A549 (cell line): ENCODE measurements at regions not wholly inside any gene's neighbourhood (a gene's known extent, or its start where the extent isn't known, plus 50 kb on each side); places are given as distances from the start of the nearest gene placed in this dataset.

ENCODE experiments used
- ATAC-seq, 2 experiments: fragments of 200-7000 bp in 1 of 2; fragments of >200 bp in 1 of 2; cut with Nextera tagmentation in 1 of 2; cut with Tn5 transposase in 1 of 2; 3 replicates each; pipeline versions ENCODE4 v1.8.0 to v1.9.1; 2018 to 2020; ENCODE audit warnings: mild to moderate bottlenecking in 1 of 2, moderate library complexity in 1 of 2
- CTCF ChIA-PET: fragments of 300-600 bp; sonication (Branson Sonifier 250); formaldehyde crosslinking; extraction: SDS; loops from one replicate; lab custom pipeline; 2021; ENCODE audit warnings: antibody characterized with exemption, inconsistent platforms; lab: Yijun Ruan, JAX
- POLR2A ChIA-PET: fragments of 350-600 bp; formaldehyde crosslinking; extraction: SDS; loops from one replicate; lab custom pipeline; 2021; ENCODE audit warnings: antibody characterized with exemption, inconsistent platforms; lab: Yijun Ruan, JAX
- DNase-seq, 2 experiments: peaks; one replicate each; pipeline versions ENCODE4 v3.0.0 to v3.0.0-alpha.2; 2011 to 2016; ENCODE audit warnings: low read depth in 1 of 2, low spot score in 1 of 2
- FAIRE-seq: peaks from 2 replicates; lab custom pipeline; 2011; peaks lifted over from hg19 to GRCh38; lab: Jason Lieb, UNC
- H3K27ac ChIP-seq, 2 experiments: fragments of >200 bp; sonication (Bioruptor Twin); formaldehyde crosslinking; 3 replicates each; pipeline ENCODE4 v1.5.1; 2016 to 2017
- H3K4me1 ChIP-seq: fragments of >200 bp; sonication (Bioruptor Twin); formaldehyde crosslinking; 3 replicates; pipeline ENCODE4 v1.6.1; 2016
- H3K4me2 ChIP-seq: fragments of >200 bp; sonication (Bioruptor Twin); formaldehyde crosslinking; 3 replicates; pipeline ENCODE4 v1.6.1; 2016
- H3K4me3 ChIP-seq: fragments of >200 bp; sonication (Bioruptor Twin); formaldehyde crosslinking; 3 replicates; pipeline ENCODE4 v1.5.1; 2016
- H3K9me3 ChIP-seq: fragments of >200 bp; sonication (Bioruptor Twin); formaldehyde crosslinking; 3 replicates; pipeline ENCODE4 v1.6.1; 2016
- ATOH8 ChIP-seq: fragments of 250-450 bp; sonication (Bioruptor Pico); IDR thresholded peaks from 2 replicates; pipeline ENCODE4 v1.5.0; 2020; ENCODE audit warnings: low read depth, mild to moderate bottlenecking, moderate library complexity
- BHLHE40 ChIP-seq: IDR thresholded peaks from 2 replicates; pipeline ENCODE4 v1.6.1; 2012; ENCODE audit warnings: low read depth, low read length, inconsistent platforms
- CBX2 ChIP-seq: fragments of 200-600 bp; sonication (generic); IDR thresholded peaks from 2 replicates; pipeline ENCODE4 v1.6.1; 2016; ENCODE audit warnings: low read depth, mild to moderate bottlenecking, borderline replicate concordance
- EHF ChIP-seq: fragments of 250-450 bp; sonication (Bioruptor Pico); IDR thresholded peaks from 2 replicates; pipeline ENCODE4 v1.5.0; 2020; ENCODE audit warnings: mild to moderate bottlenecking
- EHMT2 ChIP-seq: fragments of 200-600 bp; sonication (generic); IDR thresholded peaks from 2 replicates; pipeline ENCODE4 v1.6.1; 2016; ENCODE audit warnings: antibody characterized with exemption, low read depth, mild to moderate bottlenecking, moderate library complexity
- ELK1 ChIP-seq: fragments of 150-350 bp; IDR thresholded peaks from 2 replicates; pipeline ENCODE4 v1.6.1; 2014; ENCODE audit warnings: low read depth, mild to moderate bottlenecking, low read length
- ESRRA ChIP-seq: fragments of 150-350 bp; IDR thresholded peaks from 2 replicates; pipeline ENCODE4 v1.6.1; 2014; ENCODE audit warnings: mild to moderate bottlenecking, low read length, borderline replicate concordance
- FOSL2 ChIP-seq, 2 experiments: fragments of 450-650 bp in 1 of 2; fragments of >200 bp in 1 of 2; sonication (Bioruptor Twin) in 1 of 2; formaldehyde crosslinking; IDR thresholded peaks; 2 replicates each; pipeline versions ENCODE4 v1.5.0 to v1.6.1; 2016 to 2020; ENCODE audit warnings: mild to moderate bottlenecking in 1 of 2, moderate library complexity in 1 of 2
- HDAC2 ChIP-seq: fragments of 200-600 bp; sonication (generic); IDR thresholded peaks from 2 replicates; pipeline ENCODE4 v1.6.1; 2016
- HES2 ChIP-seq: fragments of >200 bp; sonication (Bioruptor Twin); formaldehyde crosslinking; IDR thresholded peaks from 2 replicates; pipeline ENCODE4 v1.6.1; 2016
- HMGXB4 ChIP-seq: fragments of 250-450 bp; sonication (Bioruptor Pico); IDR thresholded peaks from 2 replicates; pipeline ENCODE4 v1.5.0; 2021; ENCODE audit warnings: mild to moderate bottlenecking, moderate library complexity, borderline replicate concordance
- HOXA7 ChIP-seq: fragments of 250-450 bp; sonication (Bioruptor Pico); IDR thresholded peaks from 2 replicates; pipeline ENCODE4 v1.5.0; 2020; ENCODE audit warnings: mild to moderate bottlenecking, moderate library complexity
- JUN ChIP-seq, 2 experiments: fragments of >200 bp; sonication (Bioruptor Twin); formaldehyde crosslinking; IDR thresholded peaks; 2 replicates in 1 of 2; 3 replicates in 1 of 2; pipeline ENCODE4 v1.6.1; 2016 to 2017
- JUNB ChIP-seq: fragments of >200 bp; sonication (Bioruptor Twin); formaldehyde crosslinking; IDR thresholded peaks from 2 replicates; pipeline ENCODE4 v1.6.1; 2016
- KDM5A ChIP-seq: fragments of 200-600 bp; sonication (generic); IDR thresholded peaks from 2 replicates; pipeline ENCODE4 v1.6.1; 2016; ENCODE audit warnings: antibody characterized with exemption, mild to moderate bottlenecking
- MAZ ChIP-seq: fragments of 150-350 bp; IDR thresholded peaks from 2 replicates; pipeline ENCODE4 v1.6.1; 2014; ENCODE audit warnings: antibody characterized with exemption, low read depth, low read length, borderline replicate concordance
- MYC ChIP-seq: IDR thresholded peaks from 2 replicates; pipeline ENCODE4 v1.6.1; 2012; ENCODE audit warnings: mild to moderate bottlenecking, inconsistent platforms, low read length, improper control_type of control experiment, borderline replicate concordance
- NPAS2 ChIP-seq: fragments of 250-450 bp; sonication (Bioruptor Pico); IDR thresholded peaks from 2 replicates; pipeline ENCODE4 v1.8.0; 2022; ENCODE audit warnings: mild to moderate bottlenecking, moderate library complexity, borderline replicate concordance
- PBX3 ChIP-seq: IDR thresholded peaks from 2 replicates; pipeline ENCODE4 v1.6.1; 2012
- PHF8 ChIP-seq: fragments of 200-600 bp; sonication (generic); IDR thresholded peaks from 2 replicates; pipeline ENCODE4 v1.6.1; 2016; ENCODE audit warnings: low read depth, mild to moderate bottlenecking, antibody characterized with exemption, moderate library complexity, borderline replicate concordance
- POLR2AphosphoS2 ChIP-seq: conservative IDR thresholded peaks from 2 replicates; pipeline ENCODE4 v1.6.1; 2012; ENCODE audit warnings: low read length, improper control_type of control experiment, inconsistent platforms
- RCOR1 ChIP-seq: fragments of 150-350 bp; IDR thresholded peaks from 2 replicates; pipeline ENCODE4 v1.6.1; 2014; ENCODE audit warnings: antibody characterized with exemption, low read length, low read depth
- SMC3 ChIP-seq: fragments of >200 bp; sonication (Bioruptor Twin); formaldehyde crosslinking; IDR thresholded peaks from 3 replicates; pipeline ENCODE4 v1.6.1; 2018; ENCODE audit warnings: inconsistent platforms
- SREBF2 ChIP-seq: fragments of 450-650 bp; IDR thresholded peaks from 2 replicates; pipeline ENCODE4 v1.6.1; 2014; ENCODE audit warnings: mild to moderate bottlenecking, moderate library complexity
- TP53 ChIP-seq: fragments of 250-450 bp; sonication (Bioruptor Pico); IDR thresholded peaks from 2 replicates; pipeline ENCODE4 v1.5.0; 2021; ENCODE audit warnings: mild to moderate bottlenecking, moderate library complexity
- ZC3H11A ChIP-seq: fragments of 450-650 bp; IDR thresholded peaks from 2 replicates; pipeline ENCODE4 v1.6.1; 2014; ENCODE audit warnings: antibody characterized with exemption, mild to moderate bottlenecking
- ZFP36 ChIP-seq: fragments of 450-650 bp; IDR thresholded peaks from 2 replicates; pipeline ENCODE4 v1.6.1; 2014; ENCODE audit warnings: borderline replicate concordance; ENCODE audit not compliant: partially characterized antibody
- ZNF302 ChIP-seq: fragments of 250-450 bp; sonication (Bioruptor Pico); IDR thresholded peaks from 2 replicates; pipeline ENCODE4 v1.9.0; 2021; ENCODE audit warnings: inconsistent platforms, mild to moderate bottlenecking, moderate library complexity
- WGBS: methylation state at CpG from one replicate; pipeline ENCODE4 v1.1.6; 2017; ENCODE audit errors: missing lambda C conversion rate; 5-methylcytosine and 5-hydroxymethylcytosine counted together

- TF ChIP-seq FOSL2 (IDR thresholded peaks at IDR 0.05) = no peak
- no peak for TF ChIP-seq FOSL2 (CRISPR knock-in tag; IDR thresholded peaks at IDR 0.05)
- no peak for TF ChIP-seq POLR2AphosphoS2
- no peak for TF ChIP-seq PBX3
- TF ChIP-seq RCOR1 = no peak
- no peak for TF ChIP-seq JUN (IDR thresholded peaks at IDR 0.05)
- TF ChIP-seq ZNF302 (CRISPR knock-in tag) = no peak
- TF ChIP-seq SMC3 = no peak
- TF ChIP-seq, all 56 proteins: peak for 0
These were observed 620.1 kb downstream of the HTR1B start (continued) for GRCh38 chr6:76843054-76843822.

- 34% methylated on average over 3 of the region's 3 CpGs for WGBS
These were observed 622.4 kb downstream of the HTR1B start for GRCh38 chr6:76840865-76841264.

GRCh38 chr6:76840041-76840745 is 623.1 kb downstream of the HTR1B start:
- no peaks in the 10 kb centered on the region for H3K9me3 ChIP-seq
- ATAC-seq = no peak
- no peak overlapping the region for H3K27ac ChIP-seq
- no peak overlapping the region for H3K4me2 ChIP-seq
- no peak overlapping the region for H3K4me3 ChIP-seq
- CTCF ChIA-PET = interaction anchor here (0.6 kb wide), 1 partner anchor 616 kb away, joined by 3 read pairs; no protein-coding TSS in a partner anchor
- H3K4me1 ChIP-seq = no peaks in the 10 kb centered on the region
- no peak for FAIRE-seq
- no peak for DNase-seq
- POLR2A ChIA-PET = no interaction called here
- WGBS = 20% methylated on average over 3 of the region's 3 CpGs
- no peak for TF ChIP-seq HMGXB4
- TF ChIP-seq PHF8 = no peak
- TF ChIP-seq MYC = no peak
- TF ChIP-seq NPAS2 (CRISPR knock-in tag) = no peak
- no peak for TF ChIP-seq SMC3
- TF ChIP-seq ZFP36 = no peak
- no peak for TF ChIP-seq EHMT2
- no peak for TF ChIP-seq ELK1
- no peak for TF ChIP-seq BHLHE40
- TF ChIP-seq FOSL2 (IDR thresholded peaks at IDR 0.05) = no peak
- TF ChIP-seq FOSL2 (CRISPR knock-in tag; IDR thresholded peaks at IDR 0.05) = no peak
- no peak for TF ChIP-seq HOXA7 (CRISPR knock-in tag)
- no peak for TF ChIP-seq ZC3H11A
- TF ChIP-seq TP53 (CRISPR knock-in tag) = no peak
- TF ChIP-seq ESRRA = no peak
- no peak for TF ChIP-seq CBX2
- TF ChIP-seq JUNB = no peak

More at GRCh38 chr6:76840865-76841264, 622.4 kb downstream of the HTR1B start:
- no peak for DNase-seq
- TF ChIP-seq HDAC2 (no peak), ATOH8 (no peak), KDM5A (no peak), MAZ (no peak), SREBF2 (no peak), HES2 (no peak), ZFP36 (no peak), EHF (CRISPR knock-in tag) (no peak), HOXA7 (CRISPR knock-in tag) (no peak), ESRRA (no peak)
- TF ChIP-seq, all 56 proteins: peak for 0
- no peak overlapping the region for H3K4me2 ChIP-seq
- POLR2A ChIA-PET = no interaction called here
- no peaks in the 10 kb centered on the region for H3K9me3 ChIP-seq
- H3K4me3 ChIP-seq = no peak overlapping the region
- ATAC-seq = no peak
- CTCF ChIA-PET = no interaction called here
- H3K27ac ChIP-seq = no peak overlapping the region
- no peaks in the 10 kb centered on the region for H3K4me1 ChIP-seq
- FAIRE-seq = no peak
